IMR-90 (cell line): ENCODE measurements at regions not wholly inside any gene's neighbourhood (a gene's known extent, or its start where the extent isn't known, plus 50 kb on each side); places are given as distances from the start of the nearest gene placed in this dataset.

Experiments used
- ATAC-seq: fragments of 200-7000 bp; cut with Tn5 transposase; 2 replicates; pipeline ENCODE4 v1.9.1; 2020; ENCODE audit warnings: low read depth, mild to moderate bottlenecking, moderate library complexity
- BruUV-seq: library from RNA; stranded (reverse); fragments of 400-500 nt; replicated peaks from 2 replicates; lab custom pipeline; 2021; lab: Mats Ljungman, UMichigan
- CTCF ChIA-PET: fragments of 300-600 bp; formaldehyde crosslinking; extraction: SDS; loops from one replicate; lab custom pipeline; 2021; ENCODE audit warnings: antibody characterized with exemption; lab: Yijun Ruan, JAX
- POLR2A ChIA-PET: fragments of 300-600 bp; sonication (Branson Sonifier 250); formaldehyde crosslinking; loops from one replicate; lab custom pipeline; 2022; ENCODE audit warnings: antibody characterized with exemption; ENCODE audit not compliant: unreplicated experiment; lab: Charles Lee
- DNase-seq: peaks from one replicate; pipeline ENCODE4 v3.0.0; 2013
- H2AFZ ChIP-seq: replicated peaks from 2 replicates; pipeline ENCODE3; 2013; ENCODE audit warnings: low read length, mild to moderate bottlenecking; ENCODE audit not compliant: poor library complexity
- H2AK5ac ChIP-seq: 2 replicates; pipeline ENCODE4 v1.6.1; 2013; ENCODE audit warnings: low read depth, low read length, inconsistent platforms
- H2AK9ac ChIP-seq: replicated peaks from 2 replicates; pipeline ENCODE3; 2013; ENCODE audit warnings: mild to moderate bottlenecking, low read depth, low read length, moderate library complexity; ENCODE audit not compliant: poor library complexity
- H2BK120ac ChIP-seq: 2 replicates; pipeline ENCODE4 v1.6.1; 2013; ENCODE audit warnings: low read depth, low read length, inconsistent platforms
- H2BK15ac ChIP-seq: 3 replicates; pipeline ENCODE4 v1.6.1; 2013; ENCODE audit warnings: low read depth, low read length, inconsistent platforms
- H2BK20ac ChIP-seq: 2 replicates; pipeline ENCODE4 v1.6.1; 2013; ENCODE audit warnings: low read depth, mild to moderate bottlenecking, inconsistent platforms, low read length, moderate library complexity
- H2BK5ac ChIP-seq: 2 replicates; pipeline ENCODE4 v1.6.1; 2013; ENCODE audit warnings: mild to moderate bottlenecking, low read depth, low read length, inconsistent platforms; ENCODE audit not compliant: poor library complexity, severe bottlenecking
- H3K14ac ChIP-seq: replicated peaks from 2 replicates; pipeline ENCODE4 v1.6.1; 2013; ENCODE audit warnings: low read depth, low read length, inconsistent platforms
- H3K18ac ChIP-seq: 2 replicates; pipeline ENCODE4 v1.6.1; 2013; ENCODE audit warnings: low read depth, low read length, control low read depth
- H3K23ac ChIP-seq: 2 replicates; pipeline ENCODE4 v1.6.1; 2013; ENCODE audit warnings: low read depth, low read length, inconsistent platforms
- H3K27ac ChIP-seq: 2 replicates; pipeline ENCODE4 v1.5.1; 2013; ENCODE audit warnings: mild to moderate bottlenecking, control low read depth, low read length; ENCODE audit not compliant: insufficient read depth
- H3K27me3 ChIP-seq: 2 replicates; pipeline ENCODE4 v1.6.1; 2013; ENCODE audit warnings: low read length; ENCODE audit not compliant: control insufficient read depth, insufficient read depth
- H3K36me3 ChIP-seq: 2 replicates; pipeline ENCODE4 v1.6.1; 2013; ENCODE audit warnings: low read length, mixed read lengths; ENCODE audit not compliant: control insufficient read depth, insufficient read depth
- H3K4ac ChIP-seq: 2 replicates; pipeline ENCODE4 v1.6.1; 2013; ENCODE audit warnings: low read depth, low read length, inconsistent platforms
- H3K4me1 ChIP-seq: 2 replicates; pipeline ENCODE4 v1.6.1; 2013; ENCODE audit warnings: low read length, mixed read lengths; ENCODE audit not compliant: control insufficient read depth, insufficient read depth
- H3K4me2 ChIP-seq: 2 replicates; pipeline ENCODE4 v1.6.1; 2013; ENCODE audit warnings: low read depth, mild to moderate bottlenecking, control low read depth, low read length, moderate library complexity
- H3K4me3 ChIP-seq: 2 replicates; pipeline ENCODE4 v1.5.1; 2013; ENCODE audit warnings: low read depth, mild to moderate bottlenecking, control low read depth, low read length, moderate library complexity; ENCODE audit not compliant: insufficient read depth
- H3K56ac ChIP-seq: 2 replicates; pipeline ENCODE4 v1.6.1; 2013; ENCODE audit warnings: low read length, inconsistent platforms; ENCODE audit not compliant: insufficient read depth; ENCODE audit errors: extremely low read depth
- H3K79me1 ChIP-seq, 2 experiments: 2 replicates each; pipeline ENCODE4 v1.6.1; 2013; ENCODE audit warnings: low read length in 2 of 2, inconsistent platforms in 1 of 2, low read depth in 1 of 2
- H3K9ac ChIP-seq: 2 replicates; pipeline ENCODE4 v1.6.1; 2013; ENCODE audit warnings: low read depth, low read length, control low read depth
- H3K9me1 ChIP-seq: 2 replicates; pipeline ENCODE4 v1.6.1; 2013; ENCODE audit warnings: low read length, inconsistent platforms; ENCODE audit not compliant: insufficient read depth
- H3K9me3 ChIP-seq: 2 replicates; pipeline ENCODE4 v1.6.1; 2013; ENCODE audit warnings: low read length; ENCODE audit not compliant: control insufficient read depth, insufficient read depth
- H4K20me1 ChIP-seq: 2 replicates; pipeline ENCODE4 v1.6.1; 2013; ENCODE audit warnings: low read length, inconsistent platforms; ENCODE audit not compliant: insufficient read depth
- H4K5ac ChIP-seq: 2 replicates; pipeline ENCODE4 v1.6.1; 2013; ENCODE audit warnings: mild to moderate bottlenecking, low read depth, low read length, control low read depth
- H4K8ac ChIP-seq, 2 experiments: 2 replicates each; pipeline ENCODE4 v1.6.1; 2013; ENCODE audit warnings: low read depth in 2 of 2, low read length in 2 of 2, control low read depth in 1 of 2, inconsistent platforms in 1 of 2
- H4K91ac ChIP-seq: 2 replicates; pipeline ENCODE4 v1.6.1; 2013; ENCODE audit warnings: low read depth, low read length, inconsistent platforms; ENCODE audit not compliant: insufficient read depth
- BHLHE40 ChIP-seq: fragments of 150-350 bp; IDR thresholded peaks from 2 replicates; pipeline ENCODE4 v1.6.1; 2016; ENCODE audit warnings: mild to moderate bottlenecking, low read depth, low read length
- CEBPB ChIP-seq: IDR thresholded peaks from 2 replicates; pipeline ENCODE4 v1.6.1; 2012; ENCODE audit warnings: low read depth, low read length, improper control_type of control experiment
- CHD1 ChIP-seq: IDR thresholded peaks from 2 replicates; pipeline ENCODE4 v1.6.1; 2012; ENCODE audit warnings: low read depth, low read length, improper control_type of control experiment
- FOS ChIP-seq: fragments of 150-350 bp; IDR thresholded peaks from 2 replicates; pipeline ENCODE4 v1.6.1; 2016; ENCODE audit warnings: low read depth, low read length
- MAFK ChIP-seq: IDR thresholded peaks from 2 replicates; pipeline ENCODE4 v1.6.1; 2012; ENCODE audit warnings: low read depth, low read length, improper control_type of control experiment
- MAZ ChIP-seq: IDR thresholded peaks from 2 replicates; pipeline ENCODE4 v1.6.1; 2012; ENCODE audit warnings: low read depth, mild to moderate bottlenecking, low read length, improper control_type of control experiment, moderate library complexity, borderline replicate concordance
- MXI1 ChIP-seq: IDR thresholded peaks from 2 replicates; pipeline ENCODE4 v1.6.1; 2012; ENCODE audit warnings: low read depth, mild to moderate bottlenecking, low read length, moderate library complexity, borderline replicate concordance
- NFE2L2 ChIP-seq: fragments of 150-350 bp; IDR thresholded peaks from 2 replicates; pipeline ENCODE4 v1.6.1; 2016; ENCODE audit warnings: low read depth, mild to moderate bottlenecking, low read length
- POLR2A ChIP-seq: IDR thresholded peaks from 2 replicates; pipeline ENCODE4 v1.6.1; 2012; ENCODE audit warnings: mild to moderate bottlenecking, low read depth, low read length
- RAD21 ChIP-seq: IDR thresholded peaks from 2 replicates; pipeline ENCODE4 v1.6.1; 2012; ENCODE audit warnings: low read length, improper control_type of control experiment
- RCOR1 ChIP-seq: IDR thresholded peaks from 2 replicates; pipeline ENCODE4 v1.6.1; 2012; ENCODE audit warnings: mild to moderate bottlenecking, low read length, improper control_type of control experiment; ENCODE audit not compliant: insufficient replicate concordance
- RFX5 ChIP-seq: IDR thresholded peaks from 2 replicates; pipeline ENCODE4 v1.8.0; 2012; ENCODE audit warnings: low read depth, mild to moderate bottlenecking, low read length, moderate library complexity
- SMC3 ChIP-seq: fragments of 150-350 bp; IDR thresholded peaks from 2 replicates; pipeline ENCODE4 v1.6.1; 2016; ENCODE audit warnings: low read depth, mild to moderate bottlenecking, antibody characterized with exemption, low read length, moderate library complexity
- WGBS, 2 experiments: methylation state at CpG; one replicate each; pipeline versions ENCODE4 v1.1.5 to v1.1.7; 2013; ENCODE audit warnings: missing lambda C conversion rate in 2 of 2; ENCODE audit not compliant: insufficient read length in 1 of 2; ENCODE audit errors: extremely low coverage in 2 of 2; 5-methylcytosine and 5-hydroxymethylcytosine counted together
- dilution Hi-C: fragments of 300-500 bp; cut with HindIII; formaldehyde crosslinking; loops from one replicate; pipeline ENCODE4 v1.14.3; 2018; ENCODE audit warnings: low sequenced_read_pairs; ENCODE audit not compliant: unreplicated experiment
- in situ Hi-C: fragments of 300-500 bp; cut with MboI; formaldehyde crosslinking; loops from 3 replicates; pipeline ENCODE4 v1.14.3; 2019; ENCODE audit warnings: low sequenced_read_pairs, inconsistent platforms, mixed read lengths
- intact Hi-C: fragments of 100-400 bp; cut with micrococcal nuclease; formaldehyde crosslinking; loops from 2 replicates; pipeline ENCODE4 v1.10.0; 2022
- TF ChIP-seq, protein P1 (sequence below): fragments of 150-350 bp; IDR thresholded peaks from 2 replicates; pipeline ENCODE4 v1.6.1; 2016; ENCODE audit warnings: low read depth, mild to moderate bottlenecking, low read length, moderate library complexity, borderline replicate concordance
- TF ChIP-seq, protein P2 (sequence below): fragments of 150-350 bp; IDR thresholded peaks from 2 replicates; pipeline ENCODE4 v1.6.1; 2017; ENCODE audit warnings: mild to moderate bottlenecking, antibody characterized with exemption, low read length, low read depth
- TF ChIP-seq, protein P3 (sequence below): conservative IDR thresholded peaks from 2 replicates; pipeline ENCODE4 v1.5.1; 2012; ENCODE audit warnings: mild to moderate bottlenecking, low read depth, low read length, improper control_type of control experiment

DNA sequence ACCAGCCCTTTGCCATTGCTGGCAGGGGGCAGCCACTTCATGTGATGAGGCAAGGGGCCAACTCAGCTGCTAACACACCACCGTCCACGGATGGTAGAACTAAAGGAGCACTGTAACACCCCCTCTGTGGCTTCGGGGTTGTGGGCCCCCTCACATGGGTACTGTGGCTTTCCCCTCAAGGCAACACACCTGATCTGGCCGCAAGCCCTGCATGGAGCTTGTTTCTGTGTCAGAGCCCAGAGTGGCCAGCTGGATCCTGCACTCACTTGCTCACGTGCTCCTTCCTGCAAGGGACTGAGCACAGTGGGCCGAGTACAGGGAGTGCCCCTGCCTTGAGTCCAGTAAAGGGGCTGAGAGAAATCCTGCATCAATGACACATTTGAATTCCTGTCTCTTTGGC lies 507.4 kb upstream of the SMC2 start:
- no peak overlapping the region for H2BK5ac ChIP-seq
- H4K8ac ChIP-seq, result no peak overlapping the region
- no peak overlapping the region for H3K14ac ChIP-seq
- H3K9me1 ChIP-seq, result no peaks in the 10 kb centered on the region
- H4K91ac ChIP-seq, result no peak overlapping the region
- ChIA-PET POLR2A (no interaction called here), CTCF (interaction anchor here (0.5 kb wide), 1 partner anchor 93 kb away, joined by 3 read pairs; no protein-coding TSS in a partner anchor)
- BruUV-seq, result no TSS peak
- WGBS, 2 experiments, result 42% methylated on average over 4 of the region's 6 CpGs; no CpG with 5 or more reads in 1 of the 2 experiments
- H3K4me2 ChIP-seq, result no peak overlapping the region
- in situ Hi-C loops, result no loop called here
- no peak overlapping the region for H2BK15ac ChIP-seq
- H3K4me3 ChIP-seq, result no peak overlapping the region
- H3K4ac ChIP-seq, result no peak overlapping the region
- no peak overlapping the region for H2AFZ ChIP-seq
- no peak overlapping the region for H3K23ac ChIP-seq
- no peak overlapping the region for H2BK120ac ChIP-seq
- no peak overlapping the region for H3K9ac ChIP-seq
- no peaks in the 10 kb centered on the region for H3K36me3 ChIP-seq
- H3K9me3 ChIP-seq, result peaks cover 9% of the 10 kb centered on the region
- dilution Hi-C loops, result no loop called here
- H3K4me1 ChIP-seq, result no peaks in the 10 kb centered on the region
- ATAC-seq (no peak), DNase-seq (no peak)
- H4K5ac ChIP-seq, result no peak overlapping the region
- no peaks in the 10 kb centered on the region for H3K27me3 ChIP-seq
- H2AK5ac ChIP-seq, result no peak overlapping the region
- intact Hi-C loops, result no loop called here
- no peak overlapping the region for H2AK9ac ChIP-seq
- no peak overlapping the region for H3K56ac ChIP-seq
- no peak overlapping the region for H3K18ac ChIP-seq
- H3K79me1 ChIP-seq, result no peaks in the 10 kb centered on the region
- no peak overlapping the region for H3K27ac ChIP-seq
- H4K20me1 ChIP-seq, result no peaks in the 10 kb centered on the region
- no peak overlapping the region for H2BK20ac ChIP-seq
- no peak for TF ChIP-seq BHLHE40
- no peak for TF ChIP-seq RFX5
- no peak for TF ChIP-seq SMC3
- TF ChIP-seq POLR2A, result no peak
- TF ChIP-seq, protein P1, sequence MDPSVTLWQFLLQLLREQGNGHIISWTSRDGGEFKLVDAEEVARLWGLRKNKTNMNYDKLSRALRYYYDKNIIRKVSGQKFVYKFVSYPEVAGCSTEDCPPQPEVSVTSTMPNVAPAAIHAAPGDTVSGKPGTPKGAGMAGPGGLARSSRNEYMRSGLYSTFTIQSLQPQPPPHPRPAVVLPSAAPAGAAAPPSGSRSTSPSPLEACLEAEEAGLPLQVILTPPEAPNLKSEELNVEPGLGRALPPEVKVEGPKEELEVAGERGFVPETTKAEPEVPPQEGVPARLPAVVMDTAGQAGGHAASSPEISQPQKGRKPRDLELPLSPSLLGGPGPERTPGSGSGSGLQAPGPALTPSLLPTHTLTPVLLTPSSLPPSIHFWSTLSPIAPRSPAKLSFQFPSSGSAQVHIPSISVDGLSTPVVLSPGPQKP, result no peak
- TF ChIP-seq, protein P2, sequence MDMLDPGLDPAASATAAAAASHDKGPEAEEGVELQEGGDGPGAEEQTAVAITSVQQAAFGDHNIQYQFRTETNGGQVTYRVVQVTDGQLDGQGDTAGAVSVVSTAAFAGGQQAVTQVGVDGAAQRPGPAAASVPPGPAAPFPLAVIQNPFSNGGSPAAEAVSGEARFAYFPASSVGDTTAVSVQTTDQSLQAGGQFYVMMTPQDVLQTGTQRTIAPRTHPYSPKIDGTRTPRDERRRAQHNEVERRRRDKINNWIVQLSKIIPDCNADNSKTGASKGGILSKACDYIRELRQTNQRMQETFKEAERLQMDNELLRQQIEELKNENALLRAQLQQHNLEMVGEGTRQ, result no peak
- no peak for TF ChIP-seq CEBPB
- no peak for TF ChIP-seq RAD21
- TF ChIP-seq, protein P3, sequence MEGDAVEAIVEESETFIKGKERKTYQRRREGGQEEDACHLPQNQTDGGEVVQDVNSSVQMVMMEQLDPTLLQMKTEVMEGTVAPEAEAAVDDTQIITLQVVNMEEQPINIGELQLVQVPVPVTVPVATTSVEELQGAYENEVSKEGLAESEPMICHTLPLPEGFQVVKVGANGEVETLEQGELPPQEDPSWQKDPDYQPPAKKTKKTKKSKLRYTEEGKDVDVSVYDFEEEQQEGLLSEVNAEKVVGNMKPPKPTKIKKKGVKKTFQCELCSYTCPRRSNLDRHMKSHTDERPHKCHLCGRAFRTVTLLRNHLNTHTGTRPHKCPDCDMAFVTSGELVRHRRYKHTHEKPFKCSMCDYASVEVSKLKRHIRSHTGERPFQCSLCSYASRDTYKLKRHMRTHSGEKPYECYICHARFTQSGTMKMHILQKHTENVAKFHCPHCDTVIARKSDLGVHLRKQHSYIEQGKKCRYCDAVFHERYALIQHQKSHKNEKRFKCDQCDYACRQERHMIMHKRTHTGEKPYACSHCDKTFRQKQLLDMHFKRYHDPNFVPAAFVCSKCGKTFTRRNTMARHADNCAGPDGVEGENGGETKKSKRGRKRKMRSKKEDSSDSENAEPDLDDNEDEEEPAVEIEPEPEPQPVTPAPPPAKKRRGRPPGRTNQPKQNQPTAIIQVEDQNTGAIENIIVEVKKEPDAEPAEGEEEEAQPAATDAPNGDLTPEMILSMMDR, result no peak
- TF ChIP-seq CHD1, result no peak
- no peak for TF ChIP-seq MAZ
- no peak for TF ChIP-seq RCOR1
- no peak for TF ChIP-seq MAFK
- no peak for TF ChIP-seq MXI1
- no peak for TF ChIP-seq FOS
- no peak for TF ChIP-seq NFE2L2
